ENCODE measurements at regions not wholly inside any gene's neighbourhood (a gene's known extent, or its start where the extent isn't known, plus 50 kb on each side); places are given as distances from the start of the nearest gene placed in this dataset.

- POLR2A ChIA-PET = no interaction called here
These were observed 330.2 kb upstream of the RBMY1B start for GRCh38 chrY:21180921-21181320.

GRCh38 chrY:21184271-21184670 is 326.9 kb upstream of the RBMY1B start:
- intact Hi-C loops (cut with micrococcal nuclease; ENCODE audit: unreplicated experiment) = no loop called here
- no peak for TF ChIP-seq CTCF (conservative IDR thresholded peaks at IDR 0.05; ENCODE audit: low read length)
- TF ChIP-seq EZH2phosphoT487 (IDR thresholded peaks at IDR 0.05; ENCODE audit: borderline replicate concordance, low read depth, low read length) = no peak
- Histone ChIP-seq H2AFZ (ENCODE audit: low read length) (no peak overlapping the region), H4K20me1 (ENCODE audit: insufficient read depth, low read length) (no peaks in the 10 kb centered on the region), H3K27ac (ENCODE audit: low read depth, low read length, poor library complexity, severe bottlenecking) (no peak overlapping the region), H3K4me3 (ENCODE audit: low read depth, low read length, poor library complexity, severe bottlenecking) (no peak overlapping the region), H3K4me1 (ENCODE audit: insufficient read depth, low read length, poor library complexity, severe bottlenecking) (no peaks in the 10 kb centered on the region), H3K36me3 (ENCODE audit: insufficient read depth, low read length) (no peaks in the 10 kb centered on the region), H3K9me3 (ENCODE audit: low read length) (no peaks in the 10 kb centered on the region), H3K9me2 (ENCODE audit: insufficient read depth, low read length) (no peaks in the 10 kb centered on the region), H3K79me2 (ENCODE audit: insufficient read depth, low read depth, low read length) (no peaks in the 10 kb centered on the region), H3K4me2 (ENCODE audit: low read length) (no peak overlapping the region)
- ChIA-PET CTCF (ENCODE audit: unreplicated experiment) (no interaction called here), POLR2A (no interaction called here)
- no TSS peak for BruUV-seq (replicated peaks)
- no peak for DNase-seq (ENCODE audit: low spot score)

More at GRCh38 chrY:21180921-21181320, 330.2 kb upstream of the RBMY1B start:
- Histone ChIP-seq H3K79me2 (ENCODE audit: insufficient read depth, low read depth, low read length) (no peaks in the 10 kb centered on the region), H4K20me1 (ENCODE audit: insufficient read depth, low read length) (no peaks in the 10 kb centered on the region), H3K4me1 (ENCODE audit: insufficient read depth, low read length, poor library complexity, severe bottlenecking) (no peaks in the 10 kb centered on the region), H3K4me3 (ENCODE audit: low read depth, low read length, poor library complexity, severe bottlenecking) (no peak overlapping the region), H3K36me3 (ENCODE audit: insufficient read depth, low read length) (no peaks in the 10 kb centered on the region), H3K4me2 (ENCODE audit: low read length) (no peak overlapping the region), H3K9me2 (ENCODE audit: insufficient read depth, low read length) (no peaks in the 10 kb centered on the region), H2AFZ (ENCODE audit: low read length) (no peak overlapping the region), H3K27ac (ENCODE audit: low read depth, low read length, poor library complexity, severe bottlenecking) (no peak overlapping the region), H3K9me3 (ENCODE audit: low read length) (no peaks in the 10 kb centered on the region)
- BruUV-seq (replicated peaks) = no TSS peak
- DNase-seq (ENCODE audit: low spot score) = no peak
- TF ChIP-seq CTCF (conservative IDR thresholded peaks at IDR 0.05; ENCODE audit: low read length) (no peak), EZH2phosphoT487 (IDR thresholded peaks at IDR 0.05; ENCODE audit: borderline replicate concordance, low read depth, low read length) (no peak)
- intact Hi-C loops (cut with micrococcal nuclease; ENCODE audit: unreplicated experiment) = no loop called here
- CTCF ChIA-PET (ENCODE audit: unreplicated experiment) = no interaction called here

- intact Hi-C loops (cut with micrococcal nuclease; ENCODE audit: unreplicated experiment) = no loop called here
- Histone ChIP-seq H3K4me2 (ENCODE audit: low read length) (no peak overlapping the region), H3K36me3 (ENCODE audit: insufficient read depth, low read length) (no peaks in the 10 kb centered on the region), H2AFZ (ENCODE audit: low read length) (no peak overlapping the region), H3K4me3 (ENCODE audit: low read depth, low read length, poor library complexity, severe bottlenecking) (no peak overlapping the region), H3K79me2 (ENCODE audit: insufficient read depth, low read depth, low read length) (no peaks in the 10 kb centered on the region), H4K20me1 (ENCODE audit: insufficient read depth, low read length) (no peaks in the 10 kb centered on the region), H3K9me2 (ENCODE audit: insufficient read depth, low read length) (no peaks in the 10 kb centered on the region), H3K9me3 (ENCODE audit: low read length) (no peaks in the 10 kb centered on the region), H3K27ac (ENCODE audit: low read depth, low read length, poor library complexity, severe bottlenecking) (no peak overlapping the region), H3K4me1 (ENCODE audit: insufficient read depth, low read length, poor library complexity, severe bottlenecking) (no peaks in the 10 kb centered on the region)
- ChIA-PET POLR2A (interaction anchor here (0.7 kb wide), 1 partner anchor 1295 kb away, joined by 3 read pairs; no protein-coding TSS in a partner anchor), CTCF (ENCODE audit: unreplicated experiment) (no interaction called here)
- no peak for DNase-seq (ENCODE audit: low spot score)
- TF ChIP-seq EZH2phosphoT487 (IDR thresholded peaks at IDR 0.05; ENCODE audit: borderline replicate concordance, low read depth, low read length) (no peak), CTCF (conservative IDR thresholded peaks at IDR 0.05; ENCODE audit: low read length) (no peak)
- no TSS peak for BruUV-seq (replicated peaks)
These were observed 325.6 kb upstream of the RBMY1B start for GRCh38 chrY:21185419-21186105.
